Vagina (tissue), 2 donors: ENCODE measurements at regions not wholly inside any gene's neighbourhood (a gene's known extent, or its start where the extent isn't known, plus 50 kb on each side); places are given as distances from the start of the nearest gene placed in this dataset.
"Not testable (repeated sequence)": the region's sequence is repeated elsewhere in the genome, so short reads cannot be mapped to it uniquely, and the experiment has no call there.

Experiments
- DNase-seq, 2 donors: peaks; one replicate each; pipeline ENCODE4 v3.0.0-alpha.2; 2017; ENCODE audit errors: extremely low spot score in 2 of 2
- H3K27ac ChIP-seq: fragments of 200-600 bp; sonication (generic); one replicate; pipeline ENCODE4 v1.5.1; 2019
- H3K27me3 ChIP-seq: fragments of 200-600 bp; sonication (generic); one replicate; pipeline ENCODE4 v1.5.1; 2019
- H3K36me3 ChIP-seq, 2 donors: fragments of 200-600 bp; sonication (generic); one replicate each; pipeline ENCODE4 v1.5.1; 2017 to 2019
- H3K4me1 ChIP-seq: fragments of 200-600 bp; sonication (generic); one replicate; pipeline ENCODE4 v1.5.1; 2019
- H3K4me3 ChIP-seq, 2 donors: fragments of 200-600 bp; sonication (generic); 1 replicate in 1 of 2; 2 replicates in 1 of 2; pipeline ENCODE4 v1.5.1; 2016 to 2019
- H3K9me3 ChIP-seq: fragments of 200-600 bp; sonication (generic); one replicate; pipeline ENCODE4 v1.5.1; 2019
- CTCF ChIP-seq, 3 experiments: fragments of 450-650 bp in 2 of 3; fragments of 200-600 bp in 1 of 3; sonication (generic) in 1 of 3; IDR thresholded peaks; one replicate each; pipeline ENCODE4 v1.5.1; 2017 to 2019; ENCODE audit warnings: antibody characterized with exemption in 3 of 3, mild to moderate bottlenecking in 2 of 3, moderate library complexity in 2 of 3
- POLR2A ChIP-seq, 2 donors: fragments of 450-650 bp; IDR thresholded peaks; one replicate each; pipeline ENCODE4 v1.6.1; 2017; ENCODE audit warnings: antibody characterized with exemption in 2 of 2, mild to moderate bottlenecking in 2 of 2, moderate library complexity in 2 of 2
- POLR2AphosphoS5 ChIP-seq, 2 donors: sonication (generic); formaldehyde crosslinking; IDR thresholded peaks; one replicate each; pipeline ENCODE4 v1.9.0; 2017; ENCODE audit warnings: antibody characterized with exemption in 2 of 2, mild to moderate bottlenecking in 2 of 2, low read depth in 1 of 2; ENCODE audit not compliant: insufficient read depth in 1 of 2
- intact Hi-C: fragments of 100-400 bp; cut with DNase I; formaldehyde crosslinking; loops from one replicate; pipeline ENCODE4 v1.15.1; 2023

GRCh38 chr11:129643031-129643721 lies 172.5 kb upstream of the TMEM45B start:
- peaks cover 18% of the 10 kb centered on the region for H3K4me1 ChIP-seq
- no peaks in the 10 kb centered on the region for H3K36me3 ChIP-seq
- H3K27ac ChIP-seq, result no peak overlapping the region
- no peak for DNase-seq
- no peaks in the 10 kb centered on the region for H3K9me3 ChIP-seq
- TF ChIP-seq POLR2AphosphoS5 (IDR thresholded peaks at IDR 0.05; ENCODE audit: insufficient read depth in 1 of 2, low read depth in 1 of 2), result no peak
- no peak for TF ChIP-seq POLR2A (IDR thresholded peaks at IDR 0.05)
- TF ChIP-seq CTCF (IDR thresholded peaks at IDR 0.05), result no peak
- no peak overlapping the region for H3K4me3 ChIP-seq
- no peaks in the 10 kb centered on the region for H3K27me3 ChIP-seq
- intact Hi-C loops, result no loop called here

GRCh38 chr11:129644326-129644725 lies 171.3 kb upstream of the TMEM45B start:
- H3K9me3 ChIP-seq, result no peaks in the 10 kb centered on the region
- no peak overlapping the region for H3K27ac ChIP-seq
- H3K27me3 ChIP-seq, result no peaks in the 10 kb centered on the region
- H3K36me3 ChIP-seq, result no peaks in the 10 kb centered on the region
- no peak overlapping the region for H3K4me3 ChIP-seq
- no peak for DNase-seq
- H3K4me1 ChIP-seq, result peaks cover 18% of the 10 kb centered on the region
- intact Hi-C loops, result no loop called here
- TF ChIP-seq CTCF (IDR thresholded peaks at IDR 0.05) (no peak), POLR2A (IDR thresholded peaks at IDR 0.05) (no peak), POLR2AphosphoS5 (IDR thresholded peaks at IDR 0.05; ENCODE audit: insufficient read depth in 1 of 2, low read depth in 1 of 2) (no peak)

GRCh38 chr11:129645943-129646342 lies 169.7 kb upstream of the TMEM45B start:
- Histone ChIP-seq H3K36me3 (no peaks in the 10 kb centered on the region), H3K4me1 (peaks cover 9% of the 10 kb centered on the region), H3K9me3 (no peaks in the 10 kb centered on the region), H3K27ac (no peak overlapping the region), H3K4me3 (no peak overlapping the region), H3K27me3 (no peaks in the 10 kb centered on the region)
- no peak for DNase-seq
- TF ChIP-seq CTCF (IDR thresholded peaks at IDR 0.05) (no peak), POLR2AphosphoS5 (IDR thresholded peaks at IDR 0.05; ENCODE audit: insufficient read depth in 1 of 2, low read depth in 1 of 2) (no peak), POLR2A (IDR thresholded peaks at IDR 0.05) (no peak)
- intact Hi-C loops, result no loop called here

GRCh38 chr11:129650044-129650443 lies 165.6 kb upstream of the TMEM45B start:
- H3K9me3 ChIP-seq, H3K36me3 ChIP-seq, H3K4me1 ChIP-seq, H3K27me3 ChIP-seq, H3K27ac ChIP-seq, intact Hi-C loops, DNase-seq, H3K4me3 ChIP-seq: not testable (repeated sequence)

GRCh38 chr11:129652835-129653234 lies 162.8 kb upstream of the TMEM45B start:
- TF ChIP-seq POLR2AphosphoS5 (IDR thresholded peaks at IDR 0.05; ENCODE audit: insufficient read depth in 1 of 2, low read depth in 1 of 2) (no peak), CTCF (IDR thresholded peaks at IDR 0.05) (no peak), POLR2A (IDR thresholded peaks at IDR 0.05) (no peak)
- Histone ChIP-seq H3K9me3 (no peaks in the 10 kb centered on the region), H3K27ac (no peak overlapping the region), H3K4me1 (no peaks in the 10 kb centered on the region), H3K4me3 (no peak overlapping the region), H3K27me3 (no peaks in the 10 kb centered on the region), H3K36me3 (no peaks in the 10 kb centered on the region)
- intact Hi-C loops, result no loop called here
- DNase-seq, result no peak
